ENCODE measurements at regions not wholly inside any gene's neighbourhood (a gene's known extent, or its start where the extent isn't known, plus 50 kb on each side); places are given as distances from the start of the nearest gene placed in this dataset.

- no peak for TF ChIP-seq CTCF (IDR thresholded peaks at IDR 0.05; ENCODE audit: extremely low read depth in 1 of 2, insufficient read depth in 1 of 2, low read depth in 1 of 2, low read length in 2 of 2)
- TF ChIP-seq EZH2 (IDR thresholded peaks at IDR 0.05; ENCODE audit: borderline replicate concordance, low read depth, low read length, severe bottlenecking): no peak
- no peak for TF ChIP-seq MYC (IDR thresholded peaks at IDR 0.05; ENCODE audit: low read depth, low read length)
- TF ChIP-seq POLR2A (IDR thresholded peaks at IDR 0.05; ENCODE audit: low read depth, low read length): no peak
- TF ChIP-seq MAX (IDR thresholded peaks at IDR 0.05; ENCODE audit: insufficient read depth, insufficient read length): no peak
Measured at GRCh38 chr10:128812000-128812399, 655.0 kb upstream of the MGMT start.
